HG03520 (cell line): ENCODE measurements at regions not wholly inside any gene's neighbourhood (a gene's known extent, or its start where the extent isn't known, plus 50 kb on each side); places are given as distances from the start of the nearest gene placed in this dataset.
A peak's percentile ranks its signal among the peaks of the same experiment; 100 is the strongest.
"Not testable (repeated sequence)": the region's sequence is repeated elsewhere in the genome, so short reads cannot be mapped to it uniquely, and the experiment has no call there.

ENCODE experiments used
- ATAC-seq: cut with Tn5 transposase; IDR thresholded peaks from one replicate; pipeline ENCODE4 v1.9.1; 2021; ENCODE audit warnings: mild to moderate bottlenecking, moderate library complexity; ENCODE audit not compliant: unreplicated experiment

DNA sequence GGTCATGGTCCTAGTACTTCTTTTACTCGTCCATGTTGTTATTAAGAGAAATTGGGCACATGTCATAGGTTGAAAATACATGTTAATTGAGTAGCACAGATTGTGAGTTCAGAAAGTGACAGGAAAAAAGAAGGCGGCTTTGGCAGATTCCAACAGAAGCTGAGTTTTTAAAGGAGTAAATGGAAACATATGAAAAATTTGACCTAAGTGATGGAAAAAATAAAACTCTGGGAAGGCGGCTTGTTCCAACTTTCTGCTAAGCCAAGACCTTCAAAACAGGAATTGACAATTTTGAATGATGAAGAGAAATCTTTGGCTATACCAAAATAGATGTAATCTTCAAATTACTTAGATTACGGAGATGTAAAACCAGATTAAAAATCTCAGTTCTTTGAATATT is 868.0 kb downstream of the EPHA4 start:
- ATAC-seq, result no peak

DNA sequence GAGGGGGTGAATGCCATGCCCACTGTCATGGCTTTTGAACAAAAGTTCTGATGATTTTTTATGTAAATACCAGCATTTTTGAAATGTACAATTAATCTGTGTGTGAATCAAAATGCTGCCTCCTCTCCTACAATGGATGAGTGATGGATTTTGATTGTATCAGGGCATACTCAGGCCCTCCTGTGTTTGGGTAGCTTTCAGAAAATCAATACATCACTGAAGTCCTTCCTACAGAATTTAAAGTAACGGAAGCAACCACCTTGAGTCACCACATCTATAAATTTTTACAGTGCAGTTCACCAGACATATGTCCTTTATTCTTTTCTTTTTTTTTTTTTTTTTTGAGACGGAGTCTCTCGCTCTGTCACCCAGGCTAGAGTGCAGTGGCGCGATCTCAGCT is 867.3 kb downstream of the EPHA4 start:
- ATAC-seq, result no peak

DNA sequence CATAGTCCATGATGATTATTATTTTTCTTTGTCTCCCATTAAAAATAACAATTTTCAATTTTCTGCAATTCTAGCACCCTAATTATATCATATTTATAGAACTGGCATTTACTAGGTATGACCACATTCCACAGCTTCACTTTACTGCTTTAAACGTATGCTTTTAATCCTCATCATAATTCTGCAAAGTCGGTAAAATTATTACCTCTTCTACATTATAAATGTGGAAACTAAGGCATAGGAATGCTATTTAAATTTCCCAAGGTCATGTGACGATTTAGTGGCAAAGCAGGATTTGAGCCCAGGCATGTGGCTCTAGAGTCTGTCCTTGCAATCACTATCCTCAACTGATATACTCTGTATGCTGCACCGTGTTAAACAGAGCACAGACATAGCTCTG is 866.4 kb downstream of the EPHA4 start:
- no peak for ATAC-seq

DNA sequence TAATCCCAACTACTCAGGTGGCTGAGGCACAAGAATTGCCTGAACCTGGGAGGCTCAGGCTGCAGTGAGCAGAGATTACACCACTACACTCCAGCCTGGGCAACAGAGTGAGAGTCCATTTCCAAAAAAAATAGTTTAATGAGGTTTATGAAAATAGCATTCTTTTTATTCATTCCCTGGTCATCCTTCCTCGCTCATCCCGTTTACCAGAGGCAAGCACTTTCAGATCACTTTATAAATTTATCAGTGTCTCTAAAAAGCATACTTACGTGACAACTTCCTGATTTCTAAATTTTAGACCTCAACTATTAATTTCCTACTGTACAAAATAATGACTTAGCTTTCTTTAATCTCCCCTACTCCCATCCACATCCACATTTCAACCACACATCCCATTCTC is 864.8 kb downstream of the EPHA4 start:
- ATAC-seq, result no peak

DNA sequence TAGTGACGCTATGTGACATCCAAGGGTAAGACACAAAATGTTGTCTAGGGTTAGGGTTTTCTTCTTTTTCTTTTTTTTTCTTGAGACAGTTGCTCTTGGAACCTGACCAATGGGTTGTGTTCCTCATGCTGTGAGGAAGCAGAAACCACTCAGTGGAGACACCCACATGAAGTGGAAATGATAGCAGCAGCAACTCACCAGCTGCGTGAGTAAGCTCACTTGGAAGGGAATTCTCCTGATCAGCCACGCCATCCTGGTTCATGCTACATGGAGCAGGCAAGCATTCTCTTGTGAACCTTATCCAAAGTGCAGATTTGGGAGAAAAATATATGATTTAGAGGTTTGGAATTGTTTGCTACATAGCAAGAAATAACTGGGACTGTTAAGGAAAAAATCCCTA is 863.7 kb downstream of the EPHA4 start:
- ATAC-seq, result no peak

DNA sequence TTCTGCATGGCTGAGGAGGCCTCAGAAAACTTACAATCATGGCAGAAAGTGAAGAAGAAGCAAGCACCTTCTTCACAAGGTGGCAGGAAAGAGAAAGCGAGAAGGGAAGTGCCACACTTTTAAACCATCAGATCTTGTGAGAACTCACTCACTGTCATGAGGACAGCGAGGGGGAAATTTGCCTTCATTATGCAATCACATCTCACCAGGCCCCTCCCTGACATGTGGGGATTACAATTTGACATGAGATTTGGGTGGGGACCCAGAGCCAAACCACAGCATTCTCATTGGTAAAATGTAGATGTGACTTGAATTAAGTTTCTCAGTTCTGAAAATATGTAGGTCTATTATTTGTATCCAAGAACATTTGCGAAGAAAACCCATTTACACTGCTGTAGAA is 854.8 kb downstream of the EPHA4 start:
- no peak for ATAC-seq

DNA sequence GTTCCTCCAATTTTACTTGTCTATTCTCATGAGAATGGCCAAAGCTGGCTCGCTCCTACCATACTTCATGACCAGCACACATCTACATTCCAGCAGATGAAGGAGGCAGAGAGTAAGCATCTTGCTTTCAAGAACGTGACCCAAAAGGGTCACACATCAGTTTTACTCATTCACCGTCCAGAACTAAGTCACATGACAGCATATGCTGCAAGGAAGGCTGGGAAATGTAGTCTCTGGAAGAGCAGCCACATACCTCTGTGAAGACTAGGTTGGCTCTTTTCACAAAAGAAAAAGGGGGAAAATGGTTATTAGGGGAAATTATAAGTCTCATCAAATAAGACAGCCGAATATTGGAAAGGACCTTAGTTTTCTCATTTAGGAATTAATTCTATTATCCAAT is 835.3 kb downstream of the EPHA4 start:
- peak; percentile 46 for ATAC-seq

DNA sequence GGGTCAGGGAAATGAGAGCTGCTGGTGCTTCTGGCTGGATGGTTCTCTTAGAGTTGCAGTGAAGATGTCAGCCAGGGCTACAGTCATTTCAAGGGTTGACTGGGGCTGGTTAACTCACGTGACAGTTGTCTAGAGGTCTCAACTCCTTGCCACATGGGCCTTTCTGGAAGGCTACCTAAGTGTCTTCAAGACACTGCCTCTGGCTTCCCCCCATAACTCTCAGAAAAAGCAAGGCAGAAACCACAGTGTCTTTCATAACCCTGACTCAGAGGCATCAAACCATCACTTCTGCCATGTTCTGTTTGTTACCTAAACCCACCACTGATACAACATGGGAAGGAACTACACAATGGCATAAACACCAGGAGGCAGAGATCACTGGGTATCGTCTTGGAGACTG is 828.9 kb downstream of the EPHA4 start:
- no peak for ATAC-seq

DNA sequence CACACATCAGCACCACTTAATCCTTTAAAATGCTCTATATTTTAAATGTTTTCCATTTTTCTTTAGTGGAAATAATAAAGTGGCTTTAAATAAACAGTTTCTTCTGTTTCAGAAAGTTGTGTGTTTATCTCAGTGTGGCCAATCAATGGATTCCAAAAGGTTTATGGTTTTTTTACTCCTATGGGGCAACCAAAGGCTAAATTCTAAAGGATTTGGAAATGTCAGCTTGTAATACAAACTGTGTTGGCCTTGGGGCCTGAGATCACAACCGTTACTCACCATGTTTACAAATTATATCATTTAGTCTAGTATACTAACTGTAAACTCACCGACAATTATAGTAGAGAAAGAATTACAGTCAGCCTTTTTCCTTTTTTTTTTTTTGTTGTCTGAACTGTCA is 827.2 kb downstream of the EPHA4 start:
- ATAC-seq, result no peak

DNA sequence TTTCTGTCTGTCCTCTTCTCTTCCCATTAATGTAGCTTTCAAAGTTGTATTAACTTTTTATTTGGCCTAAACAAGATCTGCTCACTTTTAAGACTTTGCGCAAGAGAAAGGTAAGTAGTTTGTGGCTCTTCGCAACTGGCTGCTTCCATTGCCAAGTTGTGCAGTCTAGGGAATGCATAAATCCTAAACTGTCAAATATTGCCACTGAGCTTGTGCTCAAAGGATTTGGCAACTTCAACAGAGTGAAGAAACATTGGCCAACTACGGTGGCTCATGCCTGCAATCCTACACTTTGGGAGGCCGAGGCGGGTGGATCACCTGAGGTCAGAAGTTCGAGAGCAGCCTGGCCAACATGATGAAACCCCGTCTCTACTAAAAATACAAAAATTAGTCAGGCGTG is 826.4 kb downstream of the EPHA4 start:
- no peak for ATAC-seq

DNA sequence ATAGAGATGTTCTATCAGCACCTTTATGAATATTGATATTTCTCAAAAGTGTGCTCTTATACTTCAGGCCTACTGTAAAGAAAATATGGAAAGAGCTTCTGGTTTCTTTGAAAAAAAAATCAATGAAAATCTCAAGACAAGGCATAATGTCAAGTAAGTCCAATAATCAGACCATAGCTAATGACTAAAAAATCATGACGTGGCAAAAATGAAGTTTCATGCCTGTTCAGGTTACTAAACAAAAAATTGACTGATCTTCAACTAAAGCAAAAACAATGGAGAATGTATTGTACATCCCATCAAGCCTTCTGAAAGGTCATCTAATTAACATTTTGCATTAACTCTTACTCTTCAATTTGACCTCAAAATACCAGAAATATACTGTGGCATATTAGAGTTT is 824.4 kb downstream of the EPHA4 start:
- ATAC-seq, result no peak

DNA sequence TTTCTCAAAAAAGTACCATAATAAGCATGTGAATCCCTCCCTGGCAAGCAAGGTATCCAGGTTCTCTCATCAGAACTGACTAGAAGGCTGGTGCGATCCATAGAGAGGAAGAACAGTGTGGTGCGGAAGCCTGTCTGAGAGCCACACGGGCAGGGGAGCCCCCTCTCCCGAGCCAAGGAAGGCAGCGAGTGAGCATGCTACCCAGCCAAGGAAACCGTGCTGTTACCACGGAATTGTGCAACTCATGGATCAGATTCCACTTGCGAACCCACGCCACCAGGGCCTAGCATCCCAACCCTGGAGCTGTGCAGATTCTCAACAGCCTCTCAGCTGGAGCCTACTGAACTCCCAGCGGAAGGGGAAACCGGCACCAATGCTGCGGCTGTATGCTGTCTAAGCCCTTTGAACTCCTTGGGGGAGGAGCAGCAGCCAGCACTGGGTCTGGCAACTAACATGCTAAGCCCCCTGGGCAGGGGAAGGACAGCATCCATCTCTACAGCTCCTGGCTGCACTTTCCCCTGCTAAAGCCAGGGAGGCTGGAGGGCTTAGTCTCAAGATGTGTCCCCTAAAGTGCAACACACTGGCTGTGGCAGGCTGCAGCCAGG is 823.1 kb downstream of the EPHA4 start:
- ATAC-seq, result no peak

DNA sequence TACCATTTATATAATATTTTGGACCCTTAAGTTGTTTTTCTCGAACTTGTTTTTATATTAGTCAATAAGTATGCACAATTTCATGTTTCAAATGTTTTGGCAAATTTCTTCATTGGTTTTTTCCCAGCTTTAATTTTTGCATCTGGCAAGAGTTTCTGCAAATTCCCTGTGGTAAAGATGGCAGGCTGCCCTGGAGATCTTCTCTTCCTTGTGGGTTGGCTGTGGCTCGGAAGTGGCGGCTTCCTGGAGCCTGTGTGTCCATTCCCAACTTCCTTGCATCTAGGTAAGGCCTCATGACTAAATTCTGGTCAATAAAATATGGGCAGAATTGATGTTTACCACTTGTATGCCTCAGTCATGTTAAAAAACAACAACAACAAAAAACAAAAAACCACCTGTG is 818.6 kb downstream of the EPHA4 start:
- ATAC-seq, result no peak

DNA sequence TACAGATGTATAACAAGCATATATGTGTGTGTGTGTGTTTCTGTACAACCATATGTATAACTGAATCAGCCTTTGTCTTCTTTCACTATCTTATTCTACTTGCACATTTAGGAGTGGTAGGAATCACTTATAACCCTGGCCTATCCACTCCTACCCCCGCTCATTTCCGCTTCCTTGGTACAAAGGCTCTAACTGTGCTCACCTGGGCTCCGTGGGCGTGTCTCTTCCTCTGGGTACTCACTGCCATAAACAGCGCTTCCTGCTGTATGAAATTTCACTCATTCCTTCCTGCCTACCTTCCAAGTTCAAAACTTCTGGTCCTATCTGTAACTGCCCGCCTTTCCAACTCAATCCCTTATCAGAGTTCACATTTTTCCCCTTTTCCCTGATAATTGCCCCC is 815.5 kb downstream of the EPHA4 start:
- no peak for ATAC-seq

DNA sequence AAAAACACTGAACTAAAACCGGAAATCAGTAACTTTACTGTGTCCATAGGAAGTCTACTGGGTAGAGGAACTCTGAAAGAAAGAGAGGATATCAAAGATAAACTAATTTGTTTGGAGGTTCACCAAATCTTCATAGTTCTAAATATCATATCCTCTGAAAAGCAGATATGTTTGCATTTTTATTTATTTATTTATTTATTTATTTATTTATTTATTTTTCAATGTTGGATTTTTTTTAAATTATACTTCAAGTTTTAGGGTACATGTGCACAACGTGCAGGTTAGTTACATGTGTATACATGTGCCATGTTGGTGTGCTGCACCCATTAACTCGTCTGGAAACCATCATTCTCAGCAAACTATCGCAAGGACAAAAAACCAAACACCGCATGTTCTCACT is 813.7 kb downstream of the EPHA4 start:
- not testable (repeated sequence) for ATAC-seq

DNA sequence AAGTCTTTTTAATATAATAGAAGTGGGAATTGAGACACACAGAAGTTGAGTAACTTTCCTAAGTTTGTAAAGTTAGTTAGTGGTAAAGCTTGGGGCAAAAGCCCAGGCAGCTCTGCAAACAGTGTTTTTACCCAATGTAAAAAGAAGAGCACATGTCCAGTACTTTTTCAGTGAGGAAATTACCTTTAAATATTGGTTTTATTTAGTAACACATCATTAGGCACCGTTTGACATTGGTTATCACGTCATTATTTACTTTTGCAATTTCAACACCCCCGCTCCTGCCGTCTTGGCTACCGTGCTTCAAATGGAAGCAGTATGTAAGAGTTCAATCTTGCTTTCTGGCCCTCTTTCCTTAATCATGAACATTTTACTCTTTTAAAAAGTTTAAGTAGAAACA is 807.9 kb downstream of the EPHA4 start:
- ATAC-seq, result no peak

DNA sequence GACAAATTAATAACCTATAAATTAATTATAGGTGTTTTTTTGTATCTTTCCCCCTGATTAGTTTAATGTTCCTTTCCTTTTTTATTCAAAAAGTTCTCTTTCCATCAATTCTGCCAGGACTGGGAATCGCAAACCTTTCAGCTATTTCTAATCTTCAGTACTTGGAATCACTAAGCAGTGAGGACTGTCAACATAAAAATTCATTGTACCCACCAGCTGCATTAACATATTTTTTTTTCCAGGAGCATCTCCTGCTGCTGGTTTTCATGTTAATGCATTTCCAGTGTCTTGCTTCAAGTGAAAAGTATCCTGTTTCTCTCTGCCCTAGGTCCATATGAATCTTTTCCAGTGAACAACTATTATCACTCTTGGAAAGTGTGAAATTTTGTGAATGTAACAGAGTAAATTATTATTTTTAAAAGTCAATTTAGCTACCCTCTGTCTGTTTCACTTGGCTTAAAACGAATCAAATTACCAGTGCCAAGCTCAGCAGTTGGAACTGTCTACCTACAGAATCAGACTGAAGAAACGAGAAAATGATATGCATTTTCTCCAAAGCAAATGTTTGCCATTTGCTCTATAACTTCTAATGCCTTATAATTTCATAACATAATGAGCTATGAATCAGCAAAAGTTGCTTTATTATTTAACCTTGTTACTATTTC is 804.4 kb downstream of the EPHA4 start:
- no peak for ATAC-seq

DNA sequence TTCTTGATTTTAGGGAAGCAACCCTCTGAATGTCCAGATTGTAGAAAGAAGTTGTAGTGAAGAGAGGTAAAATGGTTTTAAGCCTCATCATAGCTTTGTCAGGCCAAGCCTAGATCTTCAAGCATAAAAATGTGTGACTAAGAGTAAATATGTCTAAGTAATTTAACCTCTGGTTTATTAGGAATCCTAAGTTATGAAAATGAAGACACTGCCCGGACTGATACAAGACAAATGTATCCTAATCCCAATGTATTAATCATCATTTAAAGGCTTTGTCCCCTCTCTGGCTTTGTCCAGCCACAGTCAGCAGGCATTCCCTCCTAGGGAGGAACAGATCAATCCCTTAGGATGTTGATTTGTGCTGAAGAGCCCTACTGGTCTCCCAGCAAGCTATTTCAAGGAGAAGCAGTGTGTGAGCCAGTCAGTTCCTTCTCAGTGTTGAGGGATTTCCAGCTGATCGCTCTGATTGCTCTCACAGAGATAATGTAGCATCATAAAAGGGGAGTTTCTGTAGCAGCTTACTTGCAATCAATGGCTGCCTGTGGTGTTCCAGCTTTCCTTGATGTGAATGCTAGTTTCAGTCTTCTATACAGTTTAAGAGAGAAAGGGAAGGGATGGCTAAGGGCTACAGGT is 796.1 kb downstream of the EPHA4 start:
- no peak for ATAC-seq

DNA sequence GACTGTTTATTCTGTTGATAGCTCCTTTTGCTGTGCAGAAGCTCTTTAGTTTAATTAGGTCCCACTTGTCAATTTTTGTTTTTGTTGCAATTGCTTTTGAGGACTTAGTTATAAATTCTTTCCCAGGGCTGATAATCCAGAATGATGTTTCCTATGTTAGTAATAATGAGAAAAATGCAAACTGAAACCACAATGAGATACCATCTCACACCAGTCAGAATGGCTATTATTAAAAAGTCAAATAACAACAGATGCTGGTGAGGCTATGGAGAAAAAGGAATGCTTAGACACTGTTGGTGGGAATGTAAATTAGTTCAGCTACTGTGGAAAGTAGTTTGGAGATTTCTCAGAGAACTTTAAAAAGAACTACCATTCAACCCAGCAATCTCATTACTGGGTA is 793.0 kb downstream of the EPHA4 start:
- ATAC-seq, result not testable (repeated sequence)

DNA sequence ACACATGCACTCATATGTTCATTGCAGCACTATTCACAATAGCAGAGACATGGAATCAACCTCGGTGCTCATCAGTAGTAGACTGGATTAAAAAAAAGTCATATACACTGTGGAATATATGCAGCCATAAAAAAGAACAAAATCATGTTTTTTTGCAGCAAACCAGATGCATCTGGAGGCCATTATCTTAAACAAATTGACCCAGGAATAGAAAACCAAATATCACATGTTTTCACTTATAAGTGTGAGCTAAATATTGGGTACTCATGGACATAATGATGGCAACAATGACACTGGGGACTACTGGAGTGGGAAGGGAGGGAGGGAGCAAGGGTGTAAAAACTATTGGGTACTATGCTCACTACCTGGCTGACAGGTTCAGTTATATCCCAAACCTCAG is 792.6 kb downstream of the EPHA4 start:
- no peak for ATAC-seq

DNA sequence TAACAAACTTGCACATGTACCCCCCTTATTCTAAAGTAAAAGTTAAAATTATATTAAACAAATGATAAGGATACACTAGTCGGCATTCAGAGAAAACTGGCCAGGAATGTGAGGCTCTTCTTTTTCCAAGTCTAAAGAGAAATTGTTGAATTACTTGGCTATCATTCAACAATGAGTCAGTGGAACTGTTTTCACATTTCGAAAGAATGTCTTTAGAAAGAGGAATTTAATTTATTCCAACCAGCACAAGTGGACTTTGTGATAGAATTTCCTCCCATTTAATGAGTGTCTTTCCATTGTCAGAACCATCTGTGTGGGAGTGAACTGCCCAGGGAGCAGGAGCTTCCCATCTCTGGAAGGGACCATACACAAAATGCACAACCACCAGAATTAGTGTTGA is 792.2 kb downstream of the EPHA4 start:
- no peak for ATAC-seq

DNA sequence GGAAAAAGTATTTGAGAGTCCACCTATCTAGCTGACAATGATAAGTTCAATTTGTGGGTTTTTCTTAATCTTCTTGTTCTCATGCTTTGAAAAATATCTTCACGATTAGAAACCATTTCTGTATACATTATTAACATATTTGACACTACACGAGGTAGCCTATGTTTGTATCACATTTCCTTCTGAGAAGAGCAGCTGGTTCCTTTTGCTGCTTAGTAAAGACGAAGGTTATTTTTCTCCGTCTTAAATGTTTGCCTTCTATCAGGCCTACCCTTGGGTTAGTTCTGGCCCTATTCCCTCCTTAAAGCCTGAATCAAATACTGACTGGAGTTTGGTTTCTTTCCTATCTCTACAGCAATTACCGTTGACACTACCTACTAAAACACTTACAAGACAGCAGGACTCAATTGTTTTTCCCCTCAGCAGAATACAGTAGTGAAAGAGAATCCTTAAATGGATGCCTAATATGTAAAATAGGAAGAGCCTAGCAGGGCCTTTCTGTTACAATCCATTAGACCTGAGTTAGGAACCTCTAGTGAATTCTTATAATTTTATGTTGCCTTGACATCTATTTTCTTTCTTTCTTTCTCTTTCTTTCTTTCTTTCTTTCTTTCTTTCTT is 790.4 kb downstream of the EPHA4 start:
- ATAC-seq, result no peak
